Activated CD4-positive, alpha-beta T cell treated with anti-CD3 and anti-CD28 coated beads, Interleukin-2, amount 10 ng/mL, durations not matched to agents 24 days and 14 days (primary cell): ENCODE measurements at regions not wholly inside any gene's neighbourhood (a gene's known extent, or its start where the extent isn't known, plus 50 kb on each side); places are given as distances from the start of the nearest gene placed in this dataset.

Source experiments
- DNase-seq: peaks from one replicate; pipeline ENCODE4 v3.0.0; 2022
- H3K27ac Mint-ChIP-seq: one replicate; pipeline ENCODE4 v1.8.0; 2022; ENCODE audit warnings: mild to moderate bottlenecking, mixed read lengths
- H3K27me3 Mint-ChIP-seq: one replicate; pipeline ENCODE4 v1.8.0; 2022; ENCODE audit warnings: mixed read lengths
- H3K36me3 Mint-ChIP-seq: one replicate; pipeline ENCODE4 v1.8.0; 2022; ENCODE audit warnings: low read depth, mild to moderate bottlenecking, mixed read lengths
- H3K4me1 Mint-ChIP-seq: one replicate; pipeline ENCODE4 v1.8.0; 2021; ENCODE audit warnings: mixed read lengths
- H3K4me3 Mint-ChIP-seq: one replicate; pipeline ENCODE4 v1.8.0; 2022; ENCODE audit warnings: mild to moderate bottlenecking, moderate library complexity, mixed read lengths
- H3K9me3 Mint-ChIP-seq: one replicate; pipeline ENCODE4 v1.8.0; 2021; ENCODE audit warnings: mixed read lengths
- intact Hi-C: fragments of 100-400 bp; cut with micrococcal nuclease; formaldehyde crosslinking; loops from one replicate; pipeline ENCODE4 v1.15.1; 2023

GRCh38 chr9:126198854-126199253, 127.8 kb upstream of the MVB12B start:
- no peak for DNase-seq
- Mint-ChIP-seq H3K27ac (no peak overlapping the region), H3K36me3 (no peaks in the 10 kb centered on the region), H3K27me3 (peaks cover 26% of the 10 kb centered on the region), H3K9me3 (no peaks in the 10 kb centered on the region), H3K4me3 (no peak overlapping the region), H3K4me1 (no peaks in the 10 kb centered on the region)
- intact Hi-C loops = no loop called here

DNA sequence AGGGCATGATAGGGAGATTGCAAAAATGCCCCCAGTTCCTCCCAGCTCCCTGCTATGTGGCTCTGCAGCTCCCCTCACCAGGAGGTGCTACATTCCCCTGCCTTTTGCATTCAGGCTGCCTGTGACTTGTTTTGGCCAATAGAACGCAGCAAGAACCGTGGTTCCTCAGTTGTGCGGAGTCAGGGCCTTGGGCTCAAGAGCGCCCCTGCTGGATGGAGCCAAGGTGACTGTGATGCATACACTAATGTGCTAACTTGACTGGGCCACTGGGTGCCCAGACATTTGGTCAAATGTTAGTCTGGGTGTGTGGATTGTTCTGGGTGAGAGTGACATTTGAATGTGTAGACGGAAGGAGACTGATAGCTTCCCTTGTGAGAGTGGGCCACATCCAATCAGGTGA, 123.3 kb upstream of the MVB12B start:
- Mint-ChIP-seq H3K4me1 (no peaks in the 10 kb centered on the region), H3K4me3 (no peak overlapping the region), H3K36me3 (no peaks in the 10 kb centered on the region), H3K27ac (no peak overlapping the region), H3K9me3 (no peaks in the 10 kb centered on the region), H3K27me3 (peaks cover 13% of the 10 kb centered on the region)
- peak; percentile 44 for DNase-seq
- intact Hi-C loops = no loop called here

DNA sequence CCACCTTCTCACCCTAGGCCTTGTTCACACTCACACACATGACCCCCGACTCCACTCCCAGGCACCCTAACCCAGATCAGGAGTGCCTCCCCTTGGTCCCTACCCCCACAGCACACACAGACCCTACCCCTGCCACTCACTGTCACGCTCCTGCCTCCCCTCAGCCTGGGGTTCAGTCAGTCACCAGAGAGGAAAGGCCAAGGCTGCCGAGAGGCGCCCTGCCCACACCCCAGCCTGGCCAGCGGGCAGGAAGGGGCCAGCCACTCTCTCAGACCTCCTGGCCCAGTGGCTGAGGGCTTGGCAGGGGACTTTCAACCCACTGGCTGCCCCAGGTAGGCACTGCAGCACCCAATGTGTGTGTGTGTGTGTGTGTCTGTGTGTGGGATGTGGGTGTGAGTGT, 122.4 kb upstream of the MVB12B start:
- no peak for DNase-seq
- intact Hi-C loops = no loop called here

DNA sequence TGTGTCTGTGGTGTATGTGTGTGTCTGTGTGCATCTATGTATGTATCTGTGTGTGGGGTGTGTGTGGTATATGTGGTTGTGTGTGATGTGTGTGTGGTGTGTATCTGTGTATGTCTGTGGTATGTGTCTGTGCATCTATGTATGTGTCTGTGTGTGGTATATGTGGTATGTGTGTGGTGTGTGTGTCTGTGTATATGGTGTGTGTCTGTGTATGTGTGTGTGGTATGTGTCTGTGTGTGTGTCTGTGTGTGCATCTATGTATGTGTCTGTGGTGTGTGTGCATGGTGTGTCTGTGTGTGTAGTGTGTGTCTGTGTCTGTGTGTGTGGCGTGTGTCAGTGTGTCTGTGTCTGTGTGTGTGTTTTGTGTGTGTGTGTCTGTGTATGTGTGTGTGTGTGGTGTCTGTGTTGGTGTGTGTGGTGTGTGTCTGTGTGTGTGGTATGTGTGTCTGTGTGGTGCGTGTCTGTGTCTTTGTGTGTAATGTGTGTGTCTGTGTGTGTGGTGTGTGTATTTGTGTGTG, 121.9 kb upstream of the MVB12B start:
- H3K27ac Mint-ChIP-seq = no peak overlapping the region
- peaks cover 13% of the 10 kb centered on the region for H3K27me3 Mint-ChIP-seq
- intact Hi-C loops = no loop called here
- H3K4me1 Mint-ChIP-seq = no peaks in the 10 kb centered on the region
- no peaks in the 10 kb centered on the region for H3K9me3 Mint-ChIP-seq
- DNase-seq = peak; percentile 26
- no peak overlapping the region for H3K4me3 Mint-ChIP-seq
- H3K36me3 Mint-ChIP-seq = no peaks in the 10 kb centered on the region

More for the DNA sequence above, 122.4 kb upstream of the MVB12B start:
- no peak overlapping the region for H3K27ac Mint-ChIP-seq
- no peak overlapping the region for H3K4me3 Mint-ChIP-seq
- H3K36me3 Mint-ChIP-seq = no peaks in the 10 kb centered on the region
- no peaks in the 10 kb centered on the region for H3K9me3 Mint-ChIP-seq
- H3K27me3 Mint-ChIP-seq = peaks cover 13% of the 10 kb centered on the region
- no peaks in the 10 kb centered on the region for H3K4me1 Mint-ChIP-seq

GRCh38 chr9:126205265-126205664, 121.4 kb upstream of the MVB12B start:
- H3K4me1 Mint-ChIP-seq = no peaks in the 10 kb centered on the region
- no peaks in the 10 kb centered on the region for H3K36me3 Mint-ChIP-seq
- H3K4me3 Mint-ChIP-seq = no peak overlapping the region
- intact Hi-C loops = no loop called here
- DNase-seq = no peak
- no peaks in the 10 kb centered on the region for H3K9me3 Mint-ChIP-seq
- peaks cover 10% of the 10 kb centered on the region for H3K27me3 Mint-ChIP-seq
- no peak overlapping the region for H3K27ac Mint-ChIP-seq

- intact Hi-C loops = no loop called here
- H3K27me3 Mint-ChIP-seq = peaks cover 10% of the 10 kb centered on the region
- H3K4me1 Mint-ChIP-seq = no peaks in the 10 kb centered on the region
- no peak for DNase-seq
- H3K4me3 Mint-ChIP-seq = no peak overlapping the region
- no peaks in the 10 kb centered on the region for H3K9me3 Mint-ChIP-seq
- no peaks in the 10 kb centered on the region for H3K36me3 Mint-ChIP-seq
- H3K27ac Mint-ChIP-seq = no peak overlapping the region
Measured at GRCh38 chr9:126205845-126206498, 120.7 kb upstream of the MVB12B start.

DNA sequence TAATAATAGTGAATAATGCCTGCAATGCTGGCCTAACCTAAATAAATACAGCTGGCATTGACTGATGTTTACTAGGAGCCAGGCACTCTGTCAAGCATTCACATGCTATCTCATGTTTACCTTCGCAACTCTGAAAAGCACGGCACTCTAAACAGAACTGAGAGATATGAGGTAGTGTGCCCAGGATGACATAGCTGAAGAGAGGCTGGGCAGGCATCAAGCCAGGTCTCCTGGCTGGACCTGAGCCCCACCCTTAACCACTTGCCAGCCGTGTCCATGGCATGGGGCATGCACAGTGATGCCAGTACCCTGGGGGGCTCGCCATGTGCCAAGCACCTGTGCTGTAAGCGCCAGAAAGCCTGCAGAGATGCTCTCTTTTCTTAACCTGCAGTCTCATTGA, 119.4 kb upstream of the MVB12B start:
- no peak overlapping the region for H3K27ac Mint-ChIP-seq
- H3K4me3 Mint-ChIP-seq = no peak overlapping the region
- no peaks in the 10 kb centered on the region for H3K9me3 Mint-ChIP-seq
- H3K4me1 Mint-ChIP-seq = no peaks in the 10 kb centered on the region
- intact Hi-C loops = no loop called here
- no peak for DNase-seq
- peaks cover 4% of the 10 kb centered on the region for H3K27me3 Mint-ChIP-seq
- H3K36me3 Mint-ChIP-seq = no peaks in the 10 kb centered on the region

DNA sequence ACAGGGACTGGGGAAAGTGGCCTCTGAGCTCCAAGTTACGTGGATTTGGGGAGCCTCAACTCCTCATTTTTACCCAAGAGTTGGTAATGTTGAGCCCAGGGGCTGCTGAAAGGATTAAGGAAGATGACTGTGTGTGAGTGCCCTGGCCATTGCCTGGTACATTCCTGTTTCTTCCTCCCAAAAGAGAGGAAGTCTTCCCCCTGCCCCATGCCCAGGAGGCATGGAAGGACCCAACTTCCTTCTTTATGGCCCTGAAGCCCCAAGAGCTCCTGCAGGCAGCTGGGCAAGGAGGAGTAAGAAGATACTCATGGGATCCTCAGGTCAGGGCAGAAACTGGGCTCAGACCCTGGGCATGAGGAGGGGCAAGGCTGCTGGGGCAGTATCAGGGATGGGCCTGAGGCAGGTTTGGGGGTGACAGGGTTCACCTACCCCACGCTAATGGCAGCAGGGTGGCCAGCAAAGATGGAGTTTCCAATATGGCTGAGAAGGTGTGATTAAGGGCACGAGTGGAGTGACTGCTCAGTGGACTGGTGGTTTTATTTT, 118.3 kb upstream of the MVB12B start:
- Mint-ChIP-seq H3K4me1 (no peaks in the 10 kb centered on the region), H3K4me3 (no peak overlapping the region), H3K9me3 (no peaks in the 10 kb centered on the region), H3K27me3 (peaks cover 4% of the 10 kb centered on the region), H3K36me3 (no peaks in the 10 kb centered on the region), H3K27ac (no peak overlapping the region)
- intact Hi-C loops = no loop called here
- no peak for DNase-seq

- no peak for DNase-seq
- Mint-ChIP-seq H3K27me3 (peaks cover 19% of the 10 kb centered on the region), H3K4me3 (no peak overlapping the region), H3K27ac (no peak overlapping the region), H3K9me3 (peaks cover 4% of the 10 kb centered on the region), H3K4me1 (no peaks in the 10 kb centered on the region), H3K36me3 (no peaks in the 10 kb centered on the region)
- intact Hi-C loops = no loop called here
Measured at GRCh38 chr9:126211441-126212074, 115.1 kb upstream of the MVB12B start.

DNA sequence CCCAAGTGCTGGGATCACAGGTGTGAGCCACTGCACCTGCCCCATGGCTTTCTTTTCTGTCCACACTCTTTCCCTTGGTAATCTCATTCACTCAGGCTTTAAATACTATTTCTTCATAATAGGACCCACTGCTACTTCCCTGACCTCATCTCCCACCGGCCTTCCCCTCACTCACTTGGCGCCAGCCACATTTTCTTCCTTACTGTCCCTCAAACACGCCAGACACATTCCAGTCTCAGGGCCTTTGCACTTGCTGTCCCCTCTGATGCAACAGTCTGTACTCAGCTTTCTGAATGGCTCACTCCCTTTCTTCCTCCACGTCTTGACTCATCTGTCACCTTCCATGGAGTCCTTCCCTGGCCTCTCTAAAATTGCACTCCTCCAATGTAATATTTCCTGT, 111.1 kb upstream of the MVB12B start:
- Mint-ChIP-seq H3K27me3 (peaks cover 34% of the 10 kb centered on the region), H3K9me3 (peaks cover 4% of the 10 kb centered on the region), H3K27ac (no peak overlapping the region), H3K36me3 (no peaks in the 10 kb centered on the region), H3K4me3 (no peak overlapping the region), H3K4me1 (no peaks in the 10 kb centered on the region)
- no peak for DNase-seq
- intact Hi-C loops = no loop called here

- H3K4me1 Mint-ChIP-seq = no peaks in the 10 kb centered on the region
- intact Hi-C loops = no loop called here
- H3K9me3 Mint-ChIP-seq = peaks cover 4% of the 10 kb centered on the region
- H3K27ac Mint-ChIP-seq = no peak overlapping the region
- DNase-seq = no peak
- no peak overlapping the region for H3K4me3 Mint-ChIP-seq
- peaks cover 47% of the 10 kb centered on the region for H3K27me3 Mint-ChIP-seq
- no peaks in the 10 kb centered on the region for H3K36me3 Mint-ChIP-seq
Measured at GRCh38 chr9:126216826-126217225, 109.8 kb upstream of the MVB12B start.

GRCh38 chr9:126217250-126217653, 109.4 kb upstream of the MVB12B start:
- DNase-seq = no peak
- Mint-ChIP-seq H3K4me1 (no peaks in the 10 kb centered on the region), H3K27me3 (peaks cover 52% of the 10 kb centered on the region), H3K27ac (no peak overlapping the region), H3K9me3 (peaks cover 4% of the 10 kb centered on the region), H3K36me3 (no peaks in the 10 kb centered on the region), H3K4me3 (no peak overlapping the region)
- intact Hi-C loops = no loop called here

GRCh38 chr9:126217797-126218196, 108.8 kb upstream of the MVB12B start:
- H3K27me3 Mint-ChIP-seq = peaks cover 54% of the 10 kb centered on the region
- no peaks in the 10 kb centered on the region for H3K36me3 Mint-ChIP-seq
- H3K9me3 Mint-ChIP-seq = peaks cover 4% of the 10 kb centered on the region
- intact Hi-C loops = no loop called here
- no peak overlapping the region for H3K4me3 Mint-ChIP-seq
- H3K27ac Mint-ChIP-seq = no peak overlapping the region
- DNase-seq = peak; percentile 26
- no peaks in the 10 kb centered on the region for H3K4me1 Mint-ChIP-seq

DNA sequence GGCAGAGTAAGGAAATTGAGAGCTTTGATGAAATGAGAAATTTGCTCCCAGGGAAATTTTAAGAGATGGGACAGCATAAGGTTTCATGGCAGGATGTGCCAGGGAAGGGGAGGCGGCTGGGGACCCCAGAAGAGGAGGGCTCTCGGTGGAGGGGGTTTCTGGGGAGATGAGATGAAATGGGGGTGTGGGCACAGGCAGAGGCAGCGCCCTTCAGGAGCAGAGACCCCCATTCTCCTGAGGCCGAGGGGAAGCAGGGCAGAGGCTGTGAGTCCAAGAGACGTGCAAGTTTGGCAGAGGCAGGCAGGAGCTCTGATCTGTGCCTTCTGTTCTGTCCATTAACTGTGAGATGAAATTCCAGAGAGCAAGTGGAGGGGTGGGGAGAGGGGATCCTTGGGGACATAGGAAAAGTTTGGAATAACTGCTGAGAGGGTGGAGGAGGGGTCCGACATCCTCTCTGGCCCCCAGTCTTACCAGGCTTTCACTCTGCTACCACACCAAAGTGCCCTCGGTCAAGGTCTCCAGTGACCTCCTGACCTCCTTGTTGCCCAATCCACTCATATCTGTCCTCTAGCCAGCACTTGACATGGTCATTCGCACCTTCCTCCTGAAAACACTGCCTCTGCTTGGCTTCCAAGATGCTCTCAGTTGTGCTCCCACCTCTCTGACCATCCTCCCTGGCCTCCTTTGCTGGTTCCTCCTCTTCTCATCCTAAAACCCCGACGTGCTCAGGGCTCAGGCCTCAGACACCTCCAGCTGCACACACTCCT, 108.1 kb upstream of the MVB12B start:
- H3K4me1 Mint-ChIP-seq = no peaks in the 10 kb centered on the region
- H3K36me3 Mint-ChIP-seq = no peaks in the 10 kb centered on the region
- H3K9me3 Mint-ChIP-seq = peaks cover 4% of the 10 kb centered on the region
- H3K27me3 Mint-ChIP-seq = peaks cover 58% of the 10 kb centered on the region
- peak; percentile 27 for DNase-seq
- H3K4me3 Mint-ChIP-seq = no peak overlapping the region
- no peak overlapping the region for H3K27ac Mint-ChIP-seq
- intact Hi-C loops = no loop called here
